ENCODE measurements at regions not wholly inside any gene's neighbourhood (a gene's known extent, or its start where the extent isn't known, plus 50 kb on each side); places are given as distances from the start of the nearest gene placed in this dataset.

DNA sequence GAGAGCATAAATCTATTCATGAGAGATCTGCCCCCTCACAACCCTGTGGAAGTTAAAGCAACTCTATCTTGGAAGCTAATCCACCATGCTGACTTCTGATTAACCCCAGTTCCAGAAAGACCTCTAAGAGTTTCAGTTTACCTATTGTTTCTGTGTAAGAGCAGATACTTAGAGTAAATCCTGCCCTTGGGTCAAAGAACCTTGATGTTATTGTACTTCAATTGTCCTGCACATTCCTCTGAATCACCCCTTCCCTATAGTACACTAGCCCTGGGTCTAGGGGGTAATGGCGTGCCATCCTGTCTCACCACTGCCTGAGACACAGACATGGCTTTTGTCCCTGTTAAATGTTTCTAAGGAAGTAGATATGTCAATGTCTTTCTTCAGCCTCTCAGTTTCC lies 138.6 kb downstream of the CAAP1 start:
- H3K36me3 ChIP-seq (ENCODE audit: control insufficient read depth, insufficient read depth, low read length), result no peaks in the 10 kb centered on the region
- intact Hi-C loops (cut with micrococcal nuclease; ENCODE audit: unreplicated experiment), result no loop called here
- no peak for DNase-seq (ENCODE audit: low read depth, low spot score)
- no peaks in the 10 kb centered on the region for H3K9me3 ChIP-seq (ENCODE audit: control insufficient read depth, insufficient read depth, low read depth, low read length)
- no peak overlapping the region for H3K4me3 ChIP-seq (ENCODE audit: low read depth in 2 of 2, low read length in 2 of 2)
- ATAC-seq, result no peak
- in situ Hi-C loops (cut with HindIII; ENCODE audit: low pct_unique_long_range_greater_than_20kb, low sequenced_read_pairs), result no loop called here
- no peaks in the 10 kb centered on the region for H3K4me1 ChIP-seq (ENCODE audit: control insufficient read depth, insufficient read depth, low read length)
- ChIA-PET CTCF (no interaction called here), POLR2A (no interaction called here)
- no peaks in the 10 kb centered on the region for H3K27me3 ChIP-seq (ENCODE audit: control insufficient read depth, insufficient read depth, low read length)
- BruUV-seq (replicated peaks), result no TSS peak
- no peak for TF ChIP-seq SIN3A (IDR thresholded peaks at IDR 0.05; ENCODE audit: borderline replicate concordance, insufficient read depth, low read depth, low read length)
- TF ChIP-seq POLR2AphosphoS5 (IDR thresholded peaks at IDR 0.05; ENCODE audit: low read depth, low read length), result no peak
- TF ChIP-seq, protein P1, sequence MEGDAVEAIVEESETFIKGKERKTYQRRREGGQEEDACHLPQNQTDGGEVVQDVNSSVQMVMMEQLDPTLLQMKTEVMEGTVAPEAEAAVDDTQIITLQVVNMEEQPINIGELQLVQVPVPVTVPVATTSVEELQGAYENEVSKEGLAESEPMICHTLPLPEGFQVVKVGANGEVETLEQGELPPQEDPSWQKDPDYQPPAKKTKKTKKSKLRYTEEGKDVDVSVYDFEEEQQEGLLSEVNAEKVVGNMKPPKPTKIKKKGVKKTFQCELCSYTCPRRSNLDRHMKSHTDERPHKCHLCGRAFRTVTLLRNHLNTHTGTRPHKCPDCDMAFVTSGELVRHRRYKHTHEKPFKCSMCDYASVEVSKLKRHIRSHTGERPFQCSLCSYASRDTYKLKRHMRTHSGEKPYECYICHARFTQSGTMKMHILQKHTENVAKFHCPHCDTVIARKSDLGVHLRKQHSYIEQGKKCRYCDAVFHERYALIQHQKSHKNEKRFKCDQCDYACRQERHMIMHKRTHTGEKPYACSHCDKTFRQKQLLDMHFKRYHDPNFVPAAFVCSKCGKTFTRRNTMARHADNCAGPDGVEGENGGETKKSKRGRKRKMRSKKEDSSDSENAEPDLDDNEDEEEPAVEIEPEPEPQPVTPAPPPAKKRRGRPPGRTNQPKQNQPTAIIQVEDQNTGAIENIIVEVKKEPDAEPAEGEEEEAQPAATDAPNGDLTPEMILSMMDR (IDR thresholded peaks at IDR 0.05), result no peak
- H3K27ac ChIP-seq (ENCODE audit: low read length), result no peak overlapping the region

- Histone ChIP-seq H3K4me3 (ENCODE audit: low read depth in 2 of 2, low read length in 2 of 2) (no peak overlapping the region), H3K27ac (ENCODE audit: low read length) (no peak overlapping the region), H3K4me1 (ENCODE audit: control insufficient read depth, insufficient read depth, low read length) (no peaks in the 10 kb centered on the region), H3K36me3 (ENCODE audit: control insufficient read depth, insufficient read depth, low read length) (no peaks in the 10 kb centered on the region), H3K9me3 (ENCODE audit: control insufficient read depth, insufficient read depth, low read depth, low read length) (no peaks in the 10 kb centered on the region), H3K27me3 (ENCODE audit: control insufficient read depth, insufficient read depth, low read length) (no peaks in the 10 kb centered on the region)
- BruUV-seq (replicated peaks), result no TSS peak
- in situ Hi-C loops (cut with HindIII; ENCODE audit: low pct_unique_long_range_greater_than_20kb, low sequenced_read_pairs), result no loop called here
- POLR2A ChIA-PET, result no interaction called here
- no peak for ATAC-seq
- intact Hi-C loops (cut with micrococcal nuclease; ENCODE audit: unreplicated experiment), result no loop called here
- CTCF ChIA-PET, result no interaction called here
- no peak for DNase-seq (ENCODE audit: low read depth, low spot score)
- TF ChIP-seq SIN3A (IDR thresholded peaks at IDR 0.05; ENCODE audit: borderline replicate concordance, insufficient read depth, low read depth, low read length) (no peak), TCF7L2 (IDR thresholded peaks at IDR 0.05; ENCODE audit: low read depth, low read length) (no peak), POLR2AphosphoS5 (IDR thresholded peaks at IDR 0.05; ENCODE audit: low read depth, low read length) (no peak)
- TF ChIP-seq, protein P1 (IDR thresholded peaks at IDR 0.05), result no peak
- TF ChIP-seq, protein P2, sequence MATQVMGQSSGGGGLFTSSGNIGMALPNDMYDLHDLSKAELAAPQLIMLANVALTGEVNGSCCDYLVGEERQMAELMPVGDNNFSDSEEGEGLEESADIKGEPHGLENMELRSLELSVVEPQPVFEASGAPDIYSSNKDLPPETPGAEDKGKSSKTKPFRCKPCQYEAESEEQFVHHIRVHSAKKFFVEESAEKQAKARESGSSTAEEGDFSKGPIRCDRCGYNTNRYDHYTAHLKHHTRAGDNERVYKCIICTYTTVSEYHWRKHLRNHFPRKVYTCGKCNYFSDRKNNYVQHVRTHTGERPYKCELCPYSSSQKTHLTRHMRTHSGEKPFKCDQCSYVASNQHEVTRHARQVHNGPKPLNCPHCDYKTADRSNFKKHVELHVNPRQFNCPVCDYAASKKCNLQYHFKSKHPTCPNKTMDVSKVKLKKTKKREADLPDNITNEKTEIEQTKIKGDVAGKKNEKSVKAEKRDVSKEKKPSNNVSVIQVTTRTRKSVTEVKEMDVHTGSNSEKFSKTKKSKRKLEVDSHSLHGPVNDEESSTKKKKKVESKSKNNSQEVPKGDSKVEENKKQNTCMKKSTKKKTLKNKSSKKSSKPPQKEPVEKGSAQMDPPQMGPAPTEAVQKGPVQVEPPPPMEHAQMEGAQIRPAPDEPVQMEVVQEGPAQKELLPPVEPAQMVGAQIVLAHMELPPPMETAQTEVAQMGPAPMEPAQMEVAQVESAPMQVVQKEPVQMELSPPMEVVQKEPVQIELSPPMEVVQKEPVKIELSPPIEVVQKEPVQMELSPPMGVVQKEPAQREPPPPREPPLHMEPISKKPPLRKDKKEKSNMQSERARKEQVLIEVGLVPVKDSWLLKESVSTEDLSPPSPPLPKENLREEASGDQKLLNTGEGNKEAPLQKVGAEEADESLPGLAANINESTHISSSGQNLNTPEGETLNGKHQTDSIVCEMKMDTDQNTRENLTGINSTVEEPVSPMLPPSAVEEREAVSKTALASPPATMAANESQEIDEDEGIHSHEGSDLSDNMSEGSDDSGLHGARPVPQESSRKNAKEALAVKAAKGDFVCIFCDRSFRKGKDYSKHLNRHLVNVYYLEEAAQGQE (IDR thresholded peaks at IDR 0.05; ENCODE audit: insufficient read depth in 1 of 2, low read depth in 2 of 2, low read length in 1 of 2), result no peak
These were observed 142.4 kb downstream of the CAAP1 start for GRCh38 chr9:26750162-26750561.
